GM21529 (cell line): ENCODE measurements at regions not wholly inside any gene's neighbourhood (a gene's known extent, or its start where the extent isn't known, plus 50 kb on each side); places are given as distances from the start of the nearest gene placed in this dataset.

Source experiments
- ATAC-seq: cut with Tn5 transposase; IDR thresholded peaks from one replicate; pipeline ENCODE4 v1.9.1; 2021; ENCODE audit not compliant: unreplicated experiment

GRCh38 chr6:156167625-156168071 lies 609.5 kb upstream of the ARID1B start:
- ATAC-seq = no peak

GRCh38 chr6:156167016-156167624 lies 610.1 kb upstream of the ARID1B start:
- ATAC-seq = no peak

GRCh38 chr6:156166093-156166492 lies 611.1 kb upstream of the ARID1B start:
- no peak for ATAC-seq

GRCh38 chr6:156164701-156165452 lies 612.3 kb upstream of the ARID1B start:
- ATAC-seq = no peak

- ATAC-seq = no peak
These were observed 613.9 kb upstream of the ARID1B start for GRCh38 chr6:156163311-156163710.

- ATAC-seq = no peak
These were observed 615.7 kb upstream of the ARID1B start for GRCh38 chr6:156161471-156161870.

- ATAC-seq = no peak
These were observed 616.4 kb upstream of the ARID1B start for GRCh38 chr6:156160795-156161165.

GRCh38 chr6:156160007-156160794 lies 617.0 kb upstream of the ARID1B start:
- no peak for ATAC-seq

GRCh38 chr6:156154896-156155295 lies 622.3 kb upstream of the ARID1B start:
- no peak for ATAC-seq

GRCh38 chr6:156150391-156150790 lies 626.8 kb upstream of the ARID1B start:
- ATAC-seq = no peak

GRCh38 chr6:156146891-156147290 lies 630.3 kb upstream of the ARID1B start:
- no peak for ATAC-seq

- peak; percentile 98 for ATAC-seq
These were observed 645.8 kb upstream of the ARID1B start for GRCh38 chr6:156131221-156131903.

GRCh38 chr6:156126535-156126934 lies 650.6 kb upstream of the ARID1B start:
- no peak for ATAC-seq

- ATAC-seq = no peak
These were observed 651.3 kb upstream of the ARID1B start for GRCh38 chr6:156125844-156126243.

GRCh38 chr6:156123731-156124130 lies 653.4 kb upstream of the ARID1B start:
- ATAC-seq = no peak

- ATAC-seq = no peak
These were observed 655.2 kb upstream of the ARID1B start for GRCh38 chr6:156121973-156122372.

GRCh38 chr6:156114541-156114940 lies 658.9 kb upstream of the NOX3 start:
- no peak for ATAC-seq

- ATAC-seq = no peak
These were observed 658.0 kb upstream of the NOX3 start for GRCh38 chr6:156113631-156114030.

GRCh38 chr6:156111913-156112312 lies 656.3 kb upstream of the NOX3 start:
- no peak for ATAC-seq

- ATAC-seq = no peak
These were observed 654.6 kb upstream of the NOX3 start for GRCh38 chr6:156110249-156110648.

- no peak for ATAC-seq
These were observed 654.1 kb upstream of the NOX3 start for GRCh38 chr6:156109713-156110112.
